ENCODE measurements at regions not wholly inside any gene's neighbourhood (a gene's known extent, or its start where the extent isn't known, plus 50 kb on each side); places are given as distances from the start of the nearest gene placed in this dataset.

GRCh38 chr22:22351366-22351765 is 106.8 kb downstream of the VPREB1 start:
- H3K27ac ChIP-seq, result no peak overlapping the region
- TF ChIP-seq, protein P1, sequence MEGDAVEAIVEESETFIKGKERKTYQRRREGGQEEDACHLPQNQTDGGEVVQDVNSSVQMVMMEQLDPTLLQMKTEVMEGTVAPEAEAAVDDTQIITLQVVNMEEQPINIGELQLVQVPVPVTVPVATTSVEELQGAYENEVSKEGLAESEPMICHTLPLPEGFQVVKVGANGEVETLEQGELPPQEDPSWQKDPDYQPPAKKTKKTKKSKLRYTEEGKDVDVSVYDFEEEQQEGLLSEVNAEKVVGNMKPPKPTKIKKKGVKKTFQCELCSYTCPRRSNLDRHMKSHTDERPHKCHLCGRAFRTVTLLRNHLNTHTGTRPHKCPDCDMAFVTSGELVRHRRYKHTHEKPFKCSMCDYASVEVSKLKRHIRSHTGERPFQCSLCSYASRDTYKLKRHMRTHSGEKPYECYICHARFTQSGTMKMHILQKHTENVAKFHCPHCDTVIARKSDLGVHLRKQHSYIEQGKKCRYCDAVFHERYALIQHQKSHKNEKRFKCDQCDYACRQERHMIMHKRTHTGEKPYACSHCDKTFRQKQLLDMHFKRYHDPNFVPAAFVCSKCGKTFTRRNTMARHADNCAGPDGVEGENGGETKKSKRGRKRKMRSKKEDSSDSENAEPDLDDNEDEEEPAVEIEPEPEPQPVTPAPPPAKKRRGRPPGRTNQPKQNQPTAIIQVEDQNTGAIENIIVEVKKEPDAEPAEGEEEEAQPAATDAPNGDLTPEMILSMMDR (conservative IDR thresholded peaks at IDR 0.05), result no peak

- no peak overlapping the region for H3K27ac ChIP-seq
- TF ChIP-seq, protein P1 (conservative IDR thresholded peaks at IDR 0.05), result no peak
Observed at GRCh38 chr22:22352371-22352999, 107.9 kb downstream of the VPREB1 start.

DNA sequence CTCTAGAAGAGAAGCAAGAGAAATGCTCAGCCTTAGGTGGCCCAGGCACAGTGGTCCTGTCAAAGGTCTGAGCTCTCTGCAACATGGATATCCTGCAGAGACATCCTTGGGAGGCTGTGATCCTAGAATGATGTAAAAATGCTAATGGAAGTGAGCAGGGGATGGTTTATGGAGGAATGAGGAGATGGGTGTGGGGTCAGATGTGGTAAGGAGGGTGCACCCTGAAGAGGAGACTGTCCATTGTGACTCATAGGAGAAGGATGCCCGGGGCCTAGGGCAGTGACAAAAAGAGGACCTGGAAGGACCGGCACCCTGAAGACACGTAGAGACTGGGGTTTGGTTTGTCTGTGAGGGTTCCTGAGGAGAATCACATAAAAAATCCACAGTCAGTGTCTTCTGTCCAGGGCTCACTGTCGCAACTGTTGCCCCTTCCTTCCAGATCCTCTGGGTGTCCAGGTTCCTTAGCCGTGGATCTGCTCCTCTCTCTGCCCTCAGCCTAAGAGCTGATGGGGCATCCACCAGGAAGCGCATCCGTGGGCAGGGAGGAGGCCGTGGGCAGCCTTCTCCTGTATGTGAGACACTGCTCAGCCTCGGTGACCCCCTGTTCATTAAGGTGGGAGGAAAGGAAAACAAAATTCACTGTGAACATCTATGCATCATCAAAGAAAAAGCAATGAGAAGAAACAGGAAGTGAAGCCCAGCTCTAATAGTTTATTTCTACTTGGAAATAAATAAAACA is 110.7 kb downstream of the VPREB1 start:
- TF ChIP-seq, protein P1 (conservative IDR thresholded peaks at IDR 0.05), result no peak
- H3K27ac ChIP-seq, result no peak overlapping the region

- TF ChIP-seq, protein P1 (conservative IDR thresholded peaks at IDR 0.05), result peak; percentile 80
- H3K27ac ChIP-seq, result no peak overlapping the region
Observed at GRCh38 chr22:22357024-22357883, 112.7 kb downstream of the VPREB1 start.

DNA sequence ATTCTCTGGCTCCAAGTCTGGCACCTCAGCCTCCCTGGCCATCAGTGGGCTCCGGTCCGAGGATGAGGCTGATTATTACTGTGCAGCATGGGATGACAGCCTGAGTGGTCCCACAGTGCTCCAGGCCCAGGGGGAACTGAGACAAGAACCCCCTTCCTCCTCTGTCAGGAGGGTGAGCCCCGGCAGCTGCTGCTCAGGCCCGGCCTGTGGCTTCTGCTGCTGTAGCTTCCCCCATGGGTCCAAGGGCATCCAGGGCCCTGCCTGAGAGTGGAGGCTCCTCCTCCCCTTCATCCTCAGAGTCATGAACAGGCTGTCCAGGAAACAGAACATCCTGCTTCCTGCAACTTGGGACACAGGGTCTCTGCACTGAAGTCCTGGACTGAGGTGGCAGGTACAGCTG is 113.6 kb downstream of the VPREB1 start:
- TF ChIP-seq, protein P1 (conservative IDR thresholded peaks at IDR 0.05), result no peak
- no peak overlapping the region for H3K27ac ChIP-seq

DNA sequence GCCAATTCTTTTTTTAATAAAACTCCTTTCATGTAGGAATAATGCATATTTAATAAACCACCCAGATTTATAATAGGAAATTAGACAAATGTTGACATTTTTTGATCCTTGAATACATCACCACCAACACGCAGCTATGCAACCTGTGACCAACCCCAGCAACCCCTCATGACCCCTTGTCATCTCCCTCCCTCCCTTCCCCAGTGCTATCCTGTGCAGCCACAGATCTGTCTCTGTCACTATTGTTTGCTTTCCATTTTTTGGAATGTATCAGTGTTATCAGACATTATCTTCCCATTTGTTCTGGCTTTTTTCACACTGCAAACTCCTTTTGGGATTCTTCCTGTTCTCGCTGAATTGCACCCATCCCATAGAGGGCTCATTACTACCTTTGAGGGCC is 114.1 kb downstream of the VPREB1 start:
- TF ChIP-seq, protein P1 (conservative IDR thresholded peaks at IDR 0.05), result no peak
- no peak overlapping the region for H3K27ac ChIP-seq

GRCh38 chr22:22359465-22359864 is 114.9 kb downstream of the VPREB1 start:
- H3K27ac ChIP-seq, result no peak overlapping the region
- TF ChIP-seq, protein P1 (conservative IDR thresholded peaks at IDR 0.05), result no peak

All from VCaP (cell line).